Endothelial cell of umbilical vein (primary cell): ENCODE measurements at regions not wholly inside any gene's neighbourhood (a gene's known extent, or its start where the extent isn't known, plus 50 kb on each side); places are given as distances from the start of the nearest gene placed in this dataset.

Experiments used
- BruUV-seq: library from RNA; stranded (reverse); fragments of 400-500 nt; replicated peaks from 2 replicates; lab custom pipeline; 2021; lab: Mats Ljungman, UMichigan
- CTCF ChIA-PET: fragments of 300-600, 350-600 bp; sonication (Branson Sonifier 250); formaldehyde crosslinking; loops from one replicate; lab custom pipeline; 2021; ENCODE audit warnings: antibody characterized with exemption, inconsistent platforms; lab: Charles Lee
- POLR2A ChIA-PET: fragments of 300-600, 350-600 bp; sonication (Branson Sonifier 250); formaldehyde crosslinking; loops from one replicate; lab custom pipeline; 2021; ENCODE audit warnings: antibody characterized with exemption, inconsistent platforms; lab: Charles Lee
- DNase-seq: peaks from one replicate; pipeline ENCODE4 v3.0.0-alpha.2; 2011; ENCODE audit warnings: low read depth, low spot score
- FAIRE-seq: peaks from 2 replicates; lab custom pipeline; 2011; peaks lifted over from hg19 to GRCh38; lab: Jason Lieb, UNC
- H2AFZ ChIP-seq: 2 replicates; pipeline ENCODE4 v1.6.0; 2012; ENCODE audit warnings: low read depth, low read length, control low read depth, inconsistent platforms
- H3K27ac ChIP-seq: 2 replicates; pipeline ENCODE4 v1.5.1; 2011; ENCODE audit warnings: low read depth, mild to moderate bottlenecking, control low read depth, low read length, moderate library complexity; ENCODE audit not compliant: insufficient read depth
- H3K27me3 ChIP-seq, 2 experiments: 2 replicates each; pipeline versions ENCODE4 v1.6.0 to v1.6.1; 2011; ENCODE audit warnings: low read length in 2 of 2, mixed read lengths in 1 of 2; ENCODE audit not compliant: control insufficient read depth in 2 of 2, insufficient read depth in 2 of 2
- H3K36me3 ChIP-seq, 2 experiments: 2 replicates in 1 of 2; 3 replicates in 1 of 2; pipeline ENCODE4 v1.5.1; 2011; ENCODE audit warnings: low read length in 2 of 2, mild to moderate bottlenecking in 1 of 2, moderate library complexity in 1 of 2; ENCODE audit not compliant: control insufficient read depth in 2 of 2, insufficient read depth in 2 of 2; ENCODE audit errors: extremely low read depth in 1 of 2
- H3K4me1 ChIP-seq: 3 replicates; pipeline ENCODE4 v1.5.1; 2011; ENCODE audit warnings: mild to moderate bottlenecking, low read length; ENCODE audit not compliant: control insufficient read depth, insufficient read depth; ENCODE audit errors: extremely low read depth
- H3K4me2 ChIP-seq: 2 replicates; pipeline ENCODE4 v1.6.1; 2011; ENCODE audit warnings: low read length, control low read depth, mixed read lengths; ENCODE audit not compliant: insufficient read depth
- H3K4me3 ChIP-seq, 3 experiments: fragments of 200-600 bp in 1 of 3; sonication (generic), shearing (Covaris generic) in 1 of 3; replicated peaks in 1 of 3; 2 replicates each; pipeline ENCODE4 v1.5.1; 2011 to 2016; ENCODE audit warnings: control low read depth in 3 of 3, low read length in 3 of 3, mild to moderate bottlenecking in 2 of 3, inconsistent platforms in 1 of 3, low read depth in 1 of 3, moderate library complexity in 1 of 3; ENCODE audit not compliant: insufficient read depth in 1 of 3
- H3K79me2 ChIP-seq: 2 replicates; pipeline ENCODE4 v1.6.0; 2012; ENCODE audit warnings: low read length, inconsistent platforms; ENCODE audit not compliant: control insufficient read depth, insufficient read depth
- H3K9ac ChIP-seq: replicated peaks from 2 replicates; pipeline ENCODE3; 2011; ENCODE audit warnings: low read length, control low read depth; ENCODE audit not compliant: insufficient read depth; ENCODE audit errors: extremely low read depth
- H3K9me1 ChIP-seq: replicated peaks from 3 replicates; pipeline ENCODE4 v1.6.0; 2011; ENCODE audit warnings: mild to moderate bottlenecking, low read length; ENCODE audit not compliant: control insufficient read depth, insufficient read depth; ENCODE audit errors: extremely low read depth
- H3K9me3 ChIP-seq: replicated peaks from 2 replicates; pipeline ENCODE4 v1.5.1; 2012; ENCODE audit warnings: low read length, inconsistent platforms; ENCODE audit not compliant: control insufficient read depth, insufficient read depth
- H4K20me1 ChIP-seq: replicated peaks from 2 replicates; pipeline ENCODE3; 2011; ENCODE audit warnings: mild to moderate bottlenecking, low read length; ENCODE audit not compliant: control insufficient read depth, insufficient read depth; ENCODE audit errors: extremely low read depth
- CTCF ChIP-seq, 2 donors: IDR thresholded peaks; 1 replicate in 1 of 2; 2 replicates in 1 of 2; pipeline ENCODE4 v1.5.1; 2011; ENCODE audit warnings: low read length in 2 of 2, mild to moderate bottlenecking in 2 of 2, moderate library complexity in 2 of 2, control low read depth in 1 of 2, inconsistent platforms in 1 of 2, low read depth in 1 of 2; ENCODE audit not compliant: insufficient read depth in 1 of 2; ENCODE audit errors: extremely low read depth in 1 of 2
- FOS ChIP-seq: IDR thresholded peaks from 2 replicates; pipeline ENCODE4 v1.6.1; 2011; ENCODE audit warnings: mild to moderate bottlenecking, low read length, moderate library complexity, borderline replicate concordance; ENCODE audit not compliant: insufficient read depth
- GATA2 ChIP-seq: IDR thresholded peaks from 2 replicates; pipeline ENCODE4 v1.7.0; 2011; ENCODE audit warnings: low read depth, mild to moderate bottlenecking, moderate library complexity, mixed read lengths, low read length; ENCODE audit not compliant: insufficient read length, insufficient read depth
- JUN ChIP-seq: IDR thresholded peaks from 2 replicates; pipeline ENCODE4 v1.6.1; 2011; ENCODE audit warnings: borderline replicate concordance, low read depth; ENCODE audit not compliant: insufficient read length, insufficient read depth
- MAX ChIP-seq: IDR thresholded peaks from 2 replicates; pipeline ENCODE4 v1.6.1; 2011; ENCODE audit not compliant: insufficient read depth, insufficient read length
- MYC ChIP-seq: IDR thresholded peaks from one replicate; pipeline ENCODE4 v1.6.1; 2011; ENCODE audit warnings: mild to moderate bottlenecking, low read depth, low read length
- POLR2A ChIP-seq: IDR thresholded peaks from 2 replicates; pipeline ENCODE4 v1.6.1; 2012; ENCODE audit warnings: low read depth, mild to moderate bottlenecking, control low read depth, low read length
- POLR2AphosphoS5 ChIP-seq: IDR thresholded peaks from 2 replicates; pipeline ENCODE4 v1.6.1; 2012; ENCODE audit warnings: low read depth, mild to moderate bottlenecking, control low read depth, low read length, moderate library complexity; ENCODE audit not compliant: insufficient read depth
- dilution Hi-C: fragments of 300-500 bp; cut with MboI; formaldehyde crosslinking; loops from one replicate; pipeline ENCODE4 v1.15.0; 2019; ENCODE audit warnings: low sequenced_read_pairs; ENCODE audit not compliant: extremely low pct_ligation_motif_present
- intact Hi-C: fragments of 100-400 bp; cut with micrococcal nuclease; formaldehyde crosslinking; loops from one replicate; pipeline ENCODE4 v1.10.0; 2022

DNA sequence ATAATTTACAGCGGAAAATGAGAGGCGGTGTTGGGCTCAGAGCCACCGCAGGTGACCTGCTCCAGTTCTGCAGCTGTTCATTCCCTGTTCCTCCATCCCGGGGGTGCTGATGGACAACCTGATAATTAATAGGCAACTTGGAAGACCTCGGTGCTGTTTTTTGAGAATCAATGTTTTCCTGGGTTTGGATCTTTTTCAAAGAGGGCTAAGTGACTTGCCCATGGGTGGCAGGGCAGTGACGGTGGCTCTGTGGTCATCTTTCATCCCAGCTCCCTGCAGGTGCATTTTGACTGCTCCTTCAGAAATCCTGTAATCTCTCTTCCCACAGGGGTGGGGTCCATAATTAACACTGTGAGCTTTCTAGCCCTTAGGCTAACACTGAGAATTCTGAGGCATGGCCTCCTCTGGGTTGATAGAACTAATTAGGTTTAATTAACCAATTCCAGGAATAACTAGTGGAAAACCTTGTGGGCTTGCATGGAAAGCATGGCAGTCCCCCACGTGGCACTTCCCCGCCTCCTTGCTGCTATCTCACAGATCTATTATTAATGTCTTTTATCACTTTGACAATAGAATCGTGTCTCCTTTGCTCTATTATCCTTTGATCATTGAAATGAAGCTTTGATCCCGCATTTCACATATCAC is 217.9 kb downstream of the GLRX3 start:
- no peaks in the 10 kb centered on the region for H3K36me3 ChIP-seq
- DNase-seq (no peak), FAIRE-seq (no peak)
- H3K9me3 ChIP-seq = peaks cover 8% of the 10 kb centered on the region
- no peaks in the 10 kb centered on the region for H3K79me2 ChIP-seq
- no TSS peak for BruUV-seq
- H4K20me1 ChIP-seq = no peaks in the 10 kb centered on the region
- H3K9ac ChIP-seq = no peak overlapping the region
- H3K27me3 ChIP-seq = no peaks in the 10 kb centered on the region
- no peak overlapping the region for H3K4me3 ChIP-seq
- TF ChIP-seq MYC = no peak
- no peak for TF ChIP-seq GATA2
- TF ChIP-seq POLR2A = no peak
- TF ChIP-seq POLR2AphosphoS5 = no peak
- TF ChIP-seq MAX = no peak
- no peak for TF ChIP-seq JUN
- TF ChIP-seq CTCF (IDR thresholded peaks at IDR 0.05; ENCODE audit: extremely low read depth in 1 of 2, insufficient read depth in 1 of 2, low read depth in 1 of 2, low read length in 2 of 2) = no peak
- no peak for TF ChIP-seq FOS
- dilution Hi-C loops (no loop called here), intact Hi-C loops (no loop called here)
- no peak overlapping the region for H2AFZ ChIP-seq
- POLR2A ChIA-PET = no interaction called here
- H3K9me1 ChIP-seq = no peaks in the 10 kb centered on the region
- no peak overlapping the region for H3K4me2 ChIP-seq
- no peaks in the 10 kb centered on the region for H3K4me1 ChIP-seq
- H3K27ac ChIP-seq = no peak overlapping the region
- CTCF ChIA-PET = no interaction called here
